PC-9 (cell line): ENCODE measurements at regions not wholly inside any gene's neighbourhood (a gene's known extent, or its start where the extent isn't known, plus 50 kb on each side); places are given as distances from the start of the nearest gene placed in this dataset.

Experiments
- CTCF ChIP-seq: fragments of 200-600 bp; sonication (generic); conservative IDR thresholded peaks from 2 replicates; pipeline ENCODE4 v1.6.1; 2017; ENCODE audit warnings: mixed run types, antibody characterized with exemption, mild to moderate bottlenecking, moderate library complexity
- EZH2 ChIP-seq: fragments of 200-600 bp; sonication (generic); IDR thresholded peaks from 2 replicates; pipeline ENCODE4 v1.8.0; 2017; ENCODE audit warnings: antibody characterized with exemption, low read depth

DNA sequence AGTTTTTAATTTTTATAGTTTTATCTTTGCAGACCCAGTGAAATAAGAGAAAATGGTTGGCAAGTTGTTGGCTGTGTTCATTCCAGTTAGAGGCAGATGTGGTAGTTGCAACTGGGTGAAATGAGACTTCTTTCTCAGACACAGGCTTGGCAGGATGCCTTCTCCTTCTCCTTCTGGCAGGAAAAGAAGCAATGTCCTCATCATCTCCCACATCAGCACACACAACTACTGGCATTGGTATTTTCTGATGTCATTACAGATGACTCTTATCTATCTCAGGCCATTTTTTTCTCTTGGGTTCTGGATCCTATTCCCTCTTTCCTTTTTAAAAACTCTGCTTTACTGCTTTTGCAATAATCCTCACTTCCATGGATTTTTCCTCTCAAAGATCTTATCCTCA lies 103.3 kb upstream of the EDIL3 start:
- TF ChIP-seq CTCF (no peak), EZH2 (no peak)
